ENCODE measurements at regions not wholly inside any gene's neighbourhood (a gene's known extent, or its start where the extent isn't known, plus 50 kb on each side); places are given as distances from the start of the nearest gene placed in this dataset.

DNA sequence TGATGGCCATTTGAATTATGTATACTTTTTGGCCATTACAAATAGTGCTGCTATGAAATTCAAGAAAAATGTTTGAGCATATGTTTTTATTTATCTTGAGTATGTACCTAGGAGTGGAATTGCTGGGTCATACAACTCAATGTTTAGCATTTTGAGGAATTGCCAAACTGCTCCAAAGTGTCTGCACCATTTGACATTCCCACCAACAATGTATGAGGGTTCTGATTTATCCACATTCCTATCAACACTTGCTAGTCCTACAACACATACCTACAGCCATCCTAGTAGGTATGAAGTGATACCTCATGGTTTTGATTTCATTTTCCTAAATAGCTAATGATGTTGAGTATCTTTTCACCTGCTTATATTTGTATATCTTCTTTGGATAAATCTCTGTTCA is 165.5 kb downstream of the NOC3L start:
- no peak overlapping the region for H3K4me3 ChIP-seq (ENCODE audit: low read depth, low read length)
- TF ChIP-seq, protein P1, sequence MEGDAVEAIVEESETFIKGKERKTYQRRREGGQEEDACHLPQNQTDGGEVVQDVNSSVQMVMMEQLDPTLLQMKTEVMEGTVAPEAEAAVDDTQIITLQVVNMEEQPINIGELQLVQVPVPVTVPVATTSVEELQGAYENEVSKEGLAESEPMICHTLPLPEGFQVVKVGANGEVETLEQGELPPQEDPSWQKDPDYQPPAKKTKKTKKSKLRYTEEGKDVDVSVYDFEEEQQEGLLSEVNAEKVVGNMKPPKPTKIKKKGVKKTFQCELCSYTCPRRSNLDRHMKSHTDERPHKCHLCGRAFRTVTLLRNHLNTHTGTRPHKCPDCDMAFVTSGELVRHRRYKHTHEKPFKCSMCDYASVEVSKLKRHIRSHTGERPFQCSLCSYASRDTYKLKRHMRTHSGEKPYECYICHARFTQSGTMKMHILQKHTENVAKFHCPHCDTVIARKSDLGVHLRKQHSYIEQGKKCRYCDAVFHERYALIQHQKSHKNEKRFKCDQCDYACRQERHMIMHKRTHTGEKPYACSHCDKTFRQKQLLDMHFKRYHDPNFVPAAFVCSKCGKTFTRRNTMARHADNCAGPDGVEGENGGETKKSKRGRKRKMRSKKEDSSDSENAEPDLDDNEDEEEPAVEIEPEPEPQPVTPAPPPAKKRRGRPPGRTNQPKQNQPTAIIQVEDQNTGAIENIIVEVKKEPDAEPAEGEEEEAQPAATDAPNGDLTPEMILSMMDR (IDR thresholded peaks at IDR 0.05; ENCODE audit: insufficient read depth, low read length, poor library complexity, severe bottlenecking) = no peak
- no peak for DNase-seq (ENCODE audit: low read depth)
- H3K27me3 ChIP-seq (ENCODE audit: control insufficient read depth, insufficient read depth, low read length) = no peaks in the 10 kb centered on the region
- no peaks in the 10 kb centered on the region for H3K36me3 ChIP-seq (ENCODE audit: control insufficient read depth, insufficient read depth, low read length)

- no peaks in the 10 kb centered on the region for H3K36me3 ChIP-seq (ENCODE audit: control insufficient read depth, insufficient read depth, low read length)
- TF ChIP-seq, protein P1 (IDR thresholded peaks at IDR 0.05; ENCODE audit: insufficient read depth, low read length, poor library complexity, severe bottlenecking) = no peak
Observed at GRCh38 chr10:94198324-94198723, 164.4 kb downstream of the NOC3L start.

GRCh38 chr10:94199565-94199964 is 163.2 kb downstream of the NOC3L start:
- no peak overlapping the region for H3K4me3 ChIP-seq (ENCODE audit: low read depth, low read length)
- H3K36me3 ChIP-seq (ENCODE audit: control insufficient read depth, insufficient read depth, low read length) = no peaks in the 10 kb centered on the region
- TF ChIP-seq, protein P1 (IDR thresholded peaks at IDR 0.05; ENCODE audit: insufficient read depth, low read length, poor library complexity, severe bottlenecking) = no peak
- no peaks in the 10 kb centered on the region for H3K27me3 ChIP-seq (ENCODE audit: control insufficient read depth, insufficient read depth, low read length)
- no peak for DNase-seq (ENCODE audit: low read depth)

More at GRCh38 chr10:94198324-94198723, 164.4 kb downstream of the NOC3L start:
- Histone ChIP-seq H3K4me3 (ENCODE audit: low read depth, low read length) (no peak overlapping the region), H3K27me3 (ENCODE audit: control insufficient read depth, insufficient read depth, low read length) (no peaks in the 10 kb centered on the region)
- no peak for DNase-seq (ENCODE audit: low read depth)

GRCh38 chr10:94200146-94200837 is 162.4 kb downstream of the NOC3L start:
- TF ChIP-seq, protein P1 (IDR thresholded peaks at IDR 0.05; ENCODE audit: insufficient read depth, low read length, poor library complexity, severe bottlenecking) = no peak
- Histone ChIP-seq H3K27me3 (ENCODE audit: control insufficient read depth, insufficient read depth, low read length) (no peaks in the 10 kb centered on the region), H3K4me3 (ENCODE audit: low read depth, low read length) (no peak overlapping the region), H3K36me3 (ENCODE audit: control insufficient read depth, insufficient read depth, low read length) (no peaks in the 10 kb centered on the region)
- DNase-seq (ENCODE audit: low read depth) = no peak

DNA sequence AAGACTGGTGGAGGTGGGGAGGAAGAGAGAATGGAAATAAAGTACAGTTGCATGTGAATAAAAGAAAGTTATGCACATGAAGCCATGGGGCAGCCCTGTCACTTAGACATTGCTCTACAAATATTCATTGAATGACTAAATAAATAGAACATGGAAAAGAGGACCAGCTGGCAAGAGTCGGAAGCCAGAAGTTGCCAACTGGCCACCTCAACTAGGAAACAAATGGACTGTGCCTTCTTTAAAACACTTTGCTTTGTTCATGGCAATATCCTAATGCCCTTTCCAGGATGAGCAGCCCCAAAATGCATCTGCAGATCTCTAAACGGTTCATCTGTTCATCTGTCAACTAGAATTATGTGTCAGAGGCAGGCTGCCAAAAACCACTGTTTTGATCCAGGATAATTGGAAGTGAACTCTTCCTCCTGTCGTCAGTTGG is 157.3 kb downstream of the NOC3L start:
- H3K36me3 ChIP-seq (ENCODE audit: control insufficient read depth, insufficient read depth, low read length) = no peaks in the 10 kb centered on the region

More for the DNA sequence above, 157.3 kb downstream of the NOC3L start:
- Histone ChIP-seq H3K27me3 (ENCODE audit: control insufficient read depth, insufficient read depth, low read length) (no peaks in the 10 kb centered on the region), H3K4me3 (ENCODE audit: low read depth, low read length) (no peak overlapping the region)
- DNase-seq (ENCODE audit: low read depth) = no peak
- TF ChIP-seq, protein P1 (IDR thresholded peaks at IDR 0.05; ENCODE audit: insufficient read depth, low read length, poor library complexity, severe bottlenecking) = no peak
